SU-DHL-6 (cell line): ENCODE measurements at regions not wholly inside any gene's neighbourhood (a gene's known extent, or its start where the extent isn't known, plus 50 kb on each side); places are given as distances from the start of the nearest gene placed in this dataset.

Source experiments
- EZH2phosphoT487 ChIP-seq: fragments of 200-600 bp; sonication (generic), shearing (Covaris generic); conservative IDR thresholded peaks from 2 replicates; pipeline ENCODE4 v1.6.1; 2018; ENCODE audit warnings: mild to moderate bottlenecking, antibody characterized with exemption, low read length, moderate library complexity, mixed read lengths
- TF ChIP-seq, protein P1 (sequence below): fragments of 200-600 bp; sonication (generic); IDR thresholded peaks from one replicate; pipeline ENCODE4 v1.5.1; 2017; ENCODE audit warnings: antibody characterized with exemption, mild to moderate bottlenecking, low read length, moderate library complexity; ENCODE audit not compliant: insufficient read depth, poor library complexity, severe bottlenecking

DNA sequence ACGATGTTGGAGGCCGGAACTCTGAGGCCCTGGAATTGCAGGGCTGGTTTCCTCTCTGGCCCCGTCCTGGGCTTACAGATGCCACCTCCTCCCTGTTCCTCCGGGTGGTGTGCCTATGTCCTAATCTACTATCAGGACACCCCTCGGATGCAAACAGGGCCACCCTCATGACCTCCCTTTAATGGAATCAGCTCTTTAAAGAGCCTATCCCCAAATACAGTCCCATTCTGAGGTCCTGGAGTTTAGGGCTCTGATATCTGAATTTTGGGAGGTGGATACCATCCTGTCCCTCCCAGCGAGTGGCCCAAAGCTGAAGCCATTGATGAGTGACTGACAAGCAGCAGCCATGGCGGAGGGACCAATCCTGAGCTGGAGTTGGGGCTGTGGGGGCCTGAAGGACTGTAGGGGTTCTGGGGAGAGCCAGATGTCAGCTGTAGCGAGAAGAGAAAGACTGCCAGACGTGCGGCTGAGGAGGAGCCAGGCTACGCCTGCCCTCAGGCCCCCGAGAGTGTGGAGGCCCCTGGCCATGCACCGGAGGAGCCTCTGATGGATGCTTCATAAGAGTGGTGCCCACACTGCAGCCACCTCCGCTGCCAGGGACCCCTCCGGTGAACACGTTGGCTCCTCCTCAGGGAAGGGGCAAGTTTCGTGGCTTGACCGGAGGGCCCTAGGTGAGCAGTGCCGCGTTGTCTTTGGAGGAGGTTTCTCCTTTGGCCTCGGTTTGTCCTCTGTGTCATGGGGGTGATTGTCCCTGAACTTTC is 100.2 kb downstream of the KIF26A start:
- TF ChIP-seq, protein P1, sequence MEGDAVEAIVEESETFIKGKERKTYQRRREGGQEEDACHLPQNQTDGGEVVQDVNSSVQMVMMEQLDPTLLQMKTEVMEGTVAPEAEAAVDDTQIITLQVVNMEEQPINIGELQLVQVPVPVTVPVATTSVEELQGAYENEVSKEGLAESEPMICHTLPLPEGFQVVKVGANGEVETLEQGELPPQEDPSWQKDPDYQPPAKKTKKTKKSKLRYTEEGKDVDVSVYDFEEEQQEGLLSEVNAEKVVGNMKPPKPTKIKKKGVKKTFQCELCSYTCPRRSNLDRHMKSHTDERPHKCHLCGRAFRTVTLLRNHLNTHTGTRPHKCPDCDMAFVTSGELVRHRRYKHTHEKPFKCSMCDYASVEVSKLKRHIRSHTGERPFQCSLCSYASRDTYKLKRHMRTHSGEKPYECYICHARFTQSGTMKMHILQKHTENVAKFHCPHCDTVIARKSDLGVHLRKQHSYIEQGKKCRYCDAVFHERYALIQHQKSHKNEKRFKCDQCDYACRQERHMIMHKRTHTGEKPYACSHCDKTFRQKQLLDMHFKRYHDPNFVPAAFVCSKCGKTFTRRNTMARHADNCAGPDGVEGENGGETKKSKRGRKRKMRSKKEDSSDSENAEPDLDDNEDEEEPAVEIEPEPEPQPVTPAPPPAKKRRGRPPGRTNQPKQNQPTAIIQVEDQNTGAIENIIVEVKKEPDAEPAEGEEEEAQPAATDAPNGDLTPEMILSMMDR, result no peak
- TF ChIP-seq EZH2phosphoT487, result no peak
